CD14-positive monocyte (primary cell): ENCODE measurements at regions not wholly inside any gene's neighbourhood (a gene's known extent, or its start where the extent isn't known, plus 50 kb on each side); places are given as distances from the start of the nearest gene placed in this dataset.

Experiments
- DNase-seq, 3 donors: peaks; one replicate each; pipeline ENCODE4 v3.0.0-alpha.2; 2011 to 2022
- H2AFZ ChIP-seq: 2 replicates; pipeline ENCODE4 v1.6.0; 2012; ENCODE audit warnings: mild to moderate bottlenecking, low read depth, low read length, inconsistent platforms; ENCODE audit not compliant: insufficient read depth, poor library complexity, severe bottlenecking
- H3K27ac ChIP-seq, 2 donors: 1 replicate in 1 of 2; 2 replicates in 1 of 2; pipeline ENCODE4 v1.5.1; 2012 to 2013; ENCODE audit warnings: low read length in 2 of 2, control low read depth in 1 of 2, inconsistent platforms in 1 of 2, low read depth in 1 of 2, mild to moderate bottlenecking in 1 of 2
- H3K27me3 ChIP-seq, 2 donors: one replicate each; pipeline versions ENCODE4 v1.6.0 to v1.6.1; 2011 to 2013; ENCODE audit warnings: low read length in 2 of 2; ENCODE audit not compliant: control insufficient read depth in 2 of 2, insufficient read depth in 2 of 2
- H3K36me3 ChIP-seq, 2 donors: replicated peaks in 1 of 2; 1 replicate in 1 of 2; 2 replicates in 1 of 2; pipeline versions ENCODE4 v1.5.1 to v1.6.1; 2012 to 2013; ENCODE audit warnings: low read length in 2 of 2, control low read depth in 1 of 2, inconsistent platforms in 1 of 2, mild to moderate bottlenecking in 1 of 2; ENCODE audit not compliant: insufficient read depth in 2 of 2, control insufficient read depth in 1 of 2
- H3K4me1 ChIP-seq, 2 donors: 1 replicate in 1 of 2; 2 replicates in 1 of 2; pipeline versions ENCODE4 v1.5.1 to v1.6.1; 2012 to 2013; ENCODE audit warnings: low read length in 2 of 2, control low read depth in 1 of 2, inconsistent platforms in 1 of 2, mild to moderate bottlenecking in 1 of 2, moderate library complexity in 1 of 2; ENCODE audit not compliant: insufficient read depth in 2 of 2, control insufficient read depth in 1 of 2
- H3K4me2 ChIP-seq: replicated peaks from 2 replicates; pipeline ENCODE3; 2012; ENCODE audit warnings: low read length, moderate library complexity, mild to moderate bottlenecking; ENCODE audit not compliant: poor library complexity, severe bottlenecking; ENCODE audit errors: extremely low read depth
- H3K4me3 ChIP-seq, 3 experiments: fragments of 200-600 bp in 1 of 3; sonication (generic) in 1 of 3; replicated peaks in 1 of 3; 1 replicate in 2 of 3; 2 replicates in 1 of 3; pipeline ENCODE4 v1.5.1; 2011 to 2013; ENCODE audit warnings: low read length in 3 of 3, mild to moderate bottlenecking in 3 of 3, control low read depth in 2 of 3, low read depth in 2 of 3, inconsistent platforms in 1 of 3, moderate library complexity in 1 of 3
- H3K79me2 ChIP-seq: 2 replicates; pipeline ENCODE4 v1.6.0; 2012; ENCODE audit warnings: mild to moderate bottlenecking, control low read depth, inconsistent platforms, low read length, moderate library complexity; ENCODE audit not compliant: insufficient read depth
- H3K9ac ChIP-seq: 2 replicates; pipeline ENCODE4 v1.6.0; 2017; ENCODE audit warnings: low read length, mild to moderate bottlenecking; ENCODE audit not compliant: insufficient read depth, poor library complexity, severe bottlenecking
- H3K9me3 ChIP-seq, 2 donors: replicated peaks in 1 of 2; 1 replicate in 1 of 2; 2 replicates in 1 of 2; pipeline versions ENCODE4 v1.5.1 to v1.6.1; 2012 to 2013; ENCODE audit warnings: low read length in 2 of 2, control low read depth in 1 of 2; ENCODE audit not compliant: control insufficient read depth in 1 of 2, insufficient read depth in 1 of 2
- H4K20me1 ChIP-seq: 2 replicates; pipeline ENCODE4 v1.6.0; 2012; ENCODE audit warnings: mild to moderate bottlenecking, low read length, control low read depth, moderate library complexity; ENCODE audit not compliant: insufficient read depth
- H3K27ac Mint-ChIP-seq, 7 donors: one replicate each; pipeline ENCODE4 v1.8.0; 2020; ENCODE audit warnings: mild to moderate bottlenecking in 7 of 7, mixed read lengths in 7 of 7, moderate library complexity in 6 of 7, inconsistent platforms in 2 of 7
- H3K27me3 Mint-ChIP-seq, 3 donors: one replicate each; pipeline ENCODE4 v1.8.0; 2021 to 2022; ENCODE audit warnings: low read depth in 3 of 3, mild to moderate bottlenecking in 3 of 3, mixed read lengths in 3 of 3, moderate library complexity in 3 of 3, inconsistent platforms in 1 of 3
- H3K36me3 Mint-ChIP-seq, 2 donors: one replicate each; pipeline ENCODE4 v1.8.0; 2020; ENCODE audit warnings: mixed read lengths in 2 of 2, inconsistent platforms in 1 of 2, mild to moderate bottlenecking in 1 of 2
- H3K4me1 Mint-ChIP-seq: one replicate; pipeline ENCODE4 v1.8.0; 2020; ENCODE audit warnings: mild to moderate bottlenecking, mixed read lengths
- H3K4me3 Mint-ChIP-seq, 2 donors: one replicate each; pipeline ENCODE4 v1.8.0; 2020; ENCODE audit warnings: mild to moderate bottlenecking in 2 of 2, mixed read lengths in 2 of 2, moderate library complexity in 1 of 2
- H3K9me3 Mint-ChIP-seq, 7 donors: one replicate each; pipeline ENCODE4 v1.8.0; 2020 to 2022; ENCODE audit warnings: mixed read lengths in 7 of 7, mild to moderate bottlenecking in 6 of 7, moderate library complexity in 6 of 7, inconsistent platforms in 2 of 7
- WGBS: methylation state at CpG from one replicate; pipeline ENCODE4 v1.1.5; 2013; ENCODE audit warnings: missing lambda C conversion rate; ENCODE audit not compliant: insufficient coverage; 5-methylcytosine and 5-hydroxymethylcytosine counted together
- intact Hi-C, 2 donors: fragments of 100-400 bp; cut with micrococcal nuclease; formaldehyde crosslinking; loops; one replicate each; pipeline versions ENCODE4 v1.15.0 to v1.15.1; 2023
- TF ChIP-seq, protein P1 (sequence below): fragments of 200-600 bp; IDR thresholded peaks from one replicate; pipeline ENCODE4 v1.8.0; 2022; ENCODE audit warnings: antibody characterized with exemption, mild to moderate bottlenecking

DNA sequence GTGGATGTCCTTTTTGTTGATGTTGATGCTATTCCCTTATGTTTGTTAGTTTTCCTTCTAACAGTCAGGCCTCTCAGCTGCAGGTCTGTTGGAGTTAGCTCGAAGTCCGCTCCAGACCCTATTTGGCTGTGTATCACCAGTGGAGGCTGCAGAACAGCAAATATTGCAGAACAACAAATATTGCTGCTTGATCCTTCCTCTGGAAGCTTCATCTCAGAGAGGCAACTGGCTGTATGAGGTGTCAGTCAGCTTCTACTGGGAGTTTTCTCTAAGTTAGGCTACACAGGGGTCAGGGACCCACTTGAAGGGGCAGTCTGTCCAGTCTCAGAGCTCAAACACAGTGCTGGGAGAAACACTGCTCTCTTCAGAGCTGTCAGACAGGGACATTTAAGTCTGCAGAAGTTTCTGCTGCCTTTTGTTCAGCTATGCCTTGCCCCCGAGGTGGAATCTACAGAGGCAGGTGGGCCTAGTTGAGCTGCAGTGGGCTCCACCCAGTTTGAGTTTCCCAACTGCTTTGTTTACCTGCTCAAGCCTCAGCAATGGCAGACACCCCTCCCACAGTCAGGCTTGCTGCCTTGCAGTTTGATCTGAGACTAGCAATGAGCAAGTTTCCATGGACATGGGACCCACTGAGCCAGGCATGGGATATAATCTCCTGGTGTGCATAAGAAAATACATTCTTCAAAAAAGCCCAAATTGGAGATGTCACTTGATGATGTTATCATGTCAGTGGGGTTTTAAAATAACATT is 99.5 kb downstream of the KDM5D start:
- Histone ChIP-seq H3K4me2 (no peak overlapping the region), H3K9ac (no peak overlapping the region), H3K27ac (no peak overlapping the region), H3K4me1 (no peaks in the 10 kb centered on the region), H3K36me3 (no peaks in the 10 kb centered on the region), H4K20me1 (no peaks in the 10 kb centered on the region), H2AFZ (no peak overlapping the region), H3K9me3 (peaks cover 0 to 4% of the 10 kb centered on the region in 2 donors), H3K27me3 (no peaks in the 10 kb centered on the region), H3K79me2 (no peaks in the 10 kb centered on the region), H3K4me3 (no peak overlapping the region)
- peaks cover 0 to 1% (median 0%) of the 10 kb centered on the region in 3 donors for H3K27me3 Mint-ChIP-seq
- H3K27ac Mint-ChIP-seq: no peak overlapping the region
- H3K36me3 Mint-ChIP-seq: no peaks in the 10 kb centered on the region
- 94% methylated on average over 2 of the region's 3 CpGs for WGBS
- no peaks in the 10 kb centered on the region for H3K4me1 Mint-ChIP-seq
- TF ChIP-seq, protein P1, sequence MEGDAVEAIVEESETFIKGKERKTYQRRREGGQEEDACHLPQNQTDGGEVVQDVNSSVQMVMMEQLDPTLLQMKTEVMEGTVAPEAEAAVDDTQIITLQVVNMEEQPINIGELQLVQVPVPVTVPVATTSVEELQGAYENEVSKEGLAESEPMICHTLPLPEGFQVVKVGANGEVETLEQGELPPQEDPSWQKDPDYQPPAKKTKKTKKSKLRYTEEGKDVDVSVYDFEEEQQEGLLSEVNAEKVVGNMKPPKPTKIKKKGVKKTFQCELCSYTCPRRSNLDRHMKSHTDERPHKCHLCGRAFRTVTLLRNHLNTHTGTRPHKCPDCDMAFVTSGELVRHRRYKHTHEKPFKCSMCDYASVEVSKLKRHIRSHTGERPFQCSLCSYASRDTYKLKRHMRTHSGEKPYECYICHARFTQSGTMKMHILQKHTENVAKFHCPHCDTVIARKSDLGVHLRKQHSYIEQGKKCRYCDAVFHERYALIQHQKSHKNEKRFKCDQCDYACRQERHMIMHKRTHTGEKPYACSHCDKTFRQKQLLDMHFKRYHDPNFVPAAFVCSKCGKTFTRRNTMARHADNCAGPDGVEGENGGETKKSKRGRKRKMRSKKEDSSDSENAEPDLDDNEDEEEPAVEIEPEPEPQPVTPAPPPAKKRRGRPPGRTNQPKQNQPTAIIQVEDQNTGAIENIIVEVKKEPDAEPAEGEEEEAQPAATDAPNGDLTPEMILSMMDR: no peak
- DNase-seq: no peak
- peaks cover 0 to 6% (median 0%) of the 10 kb centered on the region in 7 donors for H3K9me3 Mint-ChIP-seq
- intact Hi-C loops: no loop called here
- no peak overlapping the region for H3K4me3 Mint-ChIP-seq

DNA sequence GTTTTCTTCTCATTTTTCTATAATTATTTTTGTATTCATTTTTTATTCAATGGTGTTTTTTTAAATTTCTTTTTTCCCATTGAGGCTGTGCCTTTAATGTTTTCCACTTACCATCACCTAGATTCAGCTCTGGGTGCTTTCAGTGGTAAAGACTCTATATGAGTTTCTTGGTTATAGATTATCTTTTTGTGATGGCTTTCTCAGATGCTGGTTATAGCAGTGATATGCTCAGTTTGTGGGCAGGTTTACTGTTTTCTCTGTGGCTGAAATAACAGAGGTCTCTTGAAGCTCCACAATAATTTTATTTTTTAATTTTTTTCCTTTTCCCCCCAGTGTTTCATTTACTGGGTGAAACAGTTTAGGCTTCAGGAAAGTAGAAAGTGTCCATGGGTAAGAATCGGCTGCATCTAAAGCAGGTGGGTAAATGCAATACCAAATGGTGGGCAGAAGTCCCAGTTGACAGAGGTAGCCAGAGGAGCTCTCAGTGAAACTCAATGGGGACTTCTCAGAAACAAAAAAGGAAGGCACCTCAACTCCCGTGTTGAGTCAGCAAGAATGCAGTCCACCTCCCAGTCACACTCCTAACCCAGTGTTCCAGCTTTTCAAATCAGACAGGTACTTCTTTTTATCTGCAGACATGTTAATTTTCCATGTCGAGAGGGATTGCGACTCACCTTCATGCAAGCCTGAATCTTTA is 106.7 kb downstream of the KDM5D start:
- Histone ChIP-seq H3K4me2 (no peak overlapping the region), H4K20me1 (no peaks in the 10 kb centered on the region), H3K79me2 (no peaks in the 10 kb centered on the region), H3K4me1 (no peaks in the 10 kb centered on the region), H3K9ac (no peak overlapping the region), H3K36me3 (no peaks in the 10 kb centered on the region), H3K27me3 (no peaks in the 10 kb centered on the region), H3K27ac (no peak overlapping the region), H3K9me3 (peaks cover 0 to 8% of the 10 kb centered on the region in 2 donors), H3K4me3 (no peak overlapping the region), H2AFZ (no peak overlapping the region)
- Mint-ChIP-seq H3K4me3 (no peak overlapping the region), H3K4me1 (no peaks in the 10 kb centered on the region), H3K36me3 (no peaks in the 10 kb centered on the region), H3K9me3 (peaks cover 0 to 9% (median 0%) of the 10 kb centered on the region in 7 donors), H3K27me3 (no peaks in the 10 kb centered on the region), H3K27ac (no peak overlapping the region)
- DNase-seq: no peak
- TF ChIP-seq, protein P1: no peak
- intact Hi-C loops: no loop called here
- WGBS: 94% methylated on average over 3 of the region's 4 CpGs
